ENCODE measurements at regions not wholly inside any gene's neighbourhood (a gene's known extent, or its start where the extent isn't known, plus 50 kb on each side); places are given as distances from the start of the nearest gene placed in this dataset.

DNA sequence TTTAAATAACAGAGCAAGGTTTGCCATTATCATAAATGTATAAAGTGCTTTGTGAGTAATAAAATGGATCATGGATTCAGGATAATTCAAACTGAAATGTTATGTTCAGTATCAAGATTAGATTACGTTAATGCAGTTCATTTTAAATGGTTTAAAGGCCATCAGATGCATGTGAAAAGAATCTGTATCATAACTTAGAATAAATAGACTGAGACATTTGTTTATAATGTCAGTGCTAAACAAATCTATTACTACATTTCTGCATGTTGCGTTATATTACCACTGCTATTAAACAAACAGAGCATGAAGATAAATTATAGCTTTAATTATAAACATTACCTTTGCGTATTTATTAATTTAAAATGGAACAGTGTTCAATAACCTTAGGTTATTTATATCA is 160.2 kb downstream of the TOX3 start:
- no peaks in the 10 kb centered on the region for H3K27me3 ChIP-seq (ENCODE audit: insufficient read depth, low read depth, severe bottlenecking)
- H3K36me3 ChIP-seq = no peaks in the 10 kb centered on the region
- DNase-seq = no peak
- TF ChIP-seq, protein P1, sequence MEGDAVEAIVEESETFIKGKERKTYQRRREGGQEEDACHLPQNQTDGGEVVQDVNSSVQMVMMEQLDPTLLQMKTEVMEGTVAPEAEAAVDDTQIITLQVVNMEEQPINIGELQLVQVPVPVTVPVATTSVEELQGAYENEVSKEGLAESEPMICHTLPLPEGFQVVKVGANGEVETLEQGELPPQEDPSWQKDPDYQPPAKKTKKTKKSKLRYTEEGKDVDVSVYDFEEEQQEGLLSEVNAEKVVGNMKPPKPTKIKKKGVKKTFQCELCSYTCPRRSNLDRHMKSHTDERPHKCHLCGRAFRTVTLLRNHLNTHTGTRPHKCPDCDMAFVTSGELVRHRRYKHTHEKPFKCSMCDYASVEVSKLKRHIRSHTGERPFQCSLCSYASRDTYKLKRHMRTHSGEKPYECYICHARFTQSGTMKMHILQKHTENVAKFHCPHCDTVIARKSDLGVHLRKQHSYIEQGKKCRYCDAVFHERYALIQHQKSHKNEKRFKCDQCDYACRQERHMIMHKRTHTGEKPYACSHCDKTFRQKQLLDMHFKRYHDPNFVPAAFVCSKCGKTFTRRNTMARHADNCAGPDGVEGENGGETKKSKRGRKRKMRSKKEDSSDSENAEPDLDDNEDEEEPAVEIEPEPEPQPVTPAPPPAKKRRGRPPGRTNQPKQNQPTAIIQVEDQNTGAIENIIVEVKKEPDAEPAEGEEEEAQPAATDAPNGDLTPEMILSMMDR (IDR thresholded peaks at IDR 0.05; ENCODE audit: low read depth, low read length) = no peak
- H3K4me3 ChIP-seq (ENCODE audit: low read depth, low read length) = no peak overlapping the region
- no peak overlapping the region for H3K27ac ChIP-seq
- H3K9me3 ChIP-seq (ENCODE audit: severe bottlenecking) = no peaks in the 10 kb centered on the region

- Histone ChIP-seq H3K9me3 (ENCODE audit: severe bottlenecking) (no peaks in the 10 kb centered on the region), H3K27ac (no peak overlapping the region), H3K27me3 (ENCODE audit: insufficient read depth, low read depth, severe bottlenecking) (no peaks in the 10 kb centered on the region), H3K4me3 (ENCODE audit: low read depth, low read length) (no peak overlapping the region), H3K36me3 (no peaks in the 10 kb centered on the region)
- TF ChIP-seq, protein P1 (IDR thresholded peaks at IDR 0.05; ENCODE audit: low read depth, low read length) = no peak
- DNase-seq = no peak
Observed at GRCh38 chr16:52384378-52384777, 162.6 kb downstream of the TOX3 start.

DNA sequence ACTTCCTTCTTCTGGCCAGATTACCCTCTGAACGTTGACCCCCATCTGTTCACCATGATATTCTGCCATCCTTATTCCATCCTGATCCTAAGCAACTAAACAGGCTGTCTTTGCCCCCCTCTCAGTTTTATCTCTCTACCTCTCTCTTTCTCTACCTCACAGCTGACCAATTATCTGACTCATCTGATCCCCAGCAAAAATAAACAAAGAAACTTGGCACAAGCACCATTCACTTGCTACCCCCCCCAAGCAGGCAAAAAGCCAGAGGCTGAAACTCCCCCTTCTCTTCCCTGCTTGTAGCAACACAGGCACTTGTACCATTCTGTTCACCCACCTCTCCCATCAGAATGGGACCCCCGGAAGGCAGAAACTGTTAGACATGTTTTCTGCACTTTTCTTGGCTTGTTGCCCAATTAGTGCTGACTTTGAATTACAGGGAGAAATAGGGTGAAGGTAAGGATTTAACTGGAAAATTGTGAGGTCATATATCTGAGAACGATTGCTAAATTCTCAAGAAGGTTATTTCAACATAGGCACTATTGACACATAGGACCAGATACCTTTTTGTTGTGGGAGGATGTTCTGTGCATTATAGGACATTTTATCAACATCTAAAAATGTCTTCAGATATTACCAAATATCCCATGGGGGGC is 163.2 kb downstream of the TOX3 start:
- Histone ChIP-seq H3K9me3 (ENCODE audit: severe bottlenecking) (no peaks in the 10 kb centered on the region), H3K4me3 (ENCODE audit: low read depth, low read length) (no peak overlapping the region), H3K27ac (peak overlapping the region; percentile 47), H3K36me3 (no peaks in the 10 kb centered on the region), H3K27me3 (ENCODE audit: insufficient read depth, low read depth, severe bottlenecking) (no peaks in the 10 kb centered on the region)
- no peak for DNase-seq
- TF ChIP-seq, protein P1 (IDR thresholded peaks at IDR 0.05; ENCODE audit: low read depth, low read length) = no peak

DNA sequence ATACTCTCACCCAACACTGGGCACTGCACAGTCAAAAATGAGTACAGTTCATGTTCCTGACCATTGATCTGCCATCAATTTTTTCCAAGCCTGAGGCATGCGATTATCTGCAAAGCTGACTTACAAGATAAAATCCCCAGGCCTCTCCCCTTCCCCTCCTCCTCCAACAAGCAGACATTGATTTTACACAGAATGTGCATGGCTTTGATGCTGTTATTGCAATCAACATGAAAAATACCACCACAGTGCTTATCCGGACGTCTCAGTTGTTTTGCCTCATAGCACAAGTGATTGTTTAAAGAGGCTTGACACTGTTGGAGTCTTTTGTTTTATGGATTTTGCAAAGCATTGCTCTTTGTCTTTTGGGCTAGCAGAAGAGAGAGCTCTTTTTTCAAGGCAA is 163.8 kb downstream of the TOX3 start:
- peak overlapping the region; percentile 47 for H3K27ac ChIP-seq
- no peaks in the 10 kb centered on the region for H3K27me3 ChIP-seq (ENCODE audit: insufficient read depth, low read depth, severe bottlenecking)
- no peaks in the 10 kb centered on the region for H3K9me3 ChIP-seq (ENCODE audit: severe bottlenecking)
- TF ChIP-seq, protein P1 (IDR thresholded peaks at IDR 0.05; ENCODE audit: low read depth, low read length) = no peak
- DNase-seq = peak; percentile 18
- no peak overlapping the region for H3K4me3 ChIP-seq (ENCODE audit: low read depth, low read length)
- H3K36me3 ChIP-seq = no peaks in the 10 kb centered on the region

DNA sequence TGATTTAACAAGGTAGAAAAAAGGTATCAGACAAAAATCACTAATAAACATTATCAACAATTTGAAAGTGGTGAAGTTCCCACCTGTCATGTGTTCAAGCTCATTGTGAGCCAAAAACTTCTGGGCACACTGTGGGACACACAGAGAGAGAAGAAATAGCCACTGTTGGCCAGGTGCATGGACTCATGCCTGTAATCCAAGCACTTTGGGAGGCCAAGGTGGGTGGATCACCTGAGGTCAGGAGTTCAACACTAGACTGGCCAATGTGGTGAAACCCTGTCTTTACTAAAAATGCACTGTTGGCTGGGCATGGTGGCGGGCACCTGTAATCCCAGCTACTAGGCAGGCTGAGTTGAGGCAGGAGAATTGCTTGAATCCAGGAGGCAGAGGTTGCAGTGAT is 167.4 kb downstream of the TOX3 start:
- Histone ChIP-seq H3K27ac (no peak overlapping the region), H3K36me3 (no peaks in the 10 kb centered on the region), H3K27me3 (ENCODE audit: insufficient read depth, low read depth, severe bottlenecking) (no peaks in the 10 kb centered on the region), H3K9me3 (ENCODE audit: severe bottlenecking) (no peaks in the 10 kb centered on the region), H3K4me3 (ENCODE audit: low read depth, low read length) (no peak overlapping the region)
- no peak for DNase-seq
- TF ChIP-seq, protein P1 (IDR thresholded peaks at IDR 0.05; ENCODE audit: low read depth, low read length) = no peak

DNA sequence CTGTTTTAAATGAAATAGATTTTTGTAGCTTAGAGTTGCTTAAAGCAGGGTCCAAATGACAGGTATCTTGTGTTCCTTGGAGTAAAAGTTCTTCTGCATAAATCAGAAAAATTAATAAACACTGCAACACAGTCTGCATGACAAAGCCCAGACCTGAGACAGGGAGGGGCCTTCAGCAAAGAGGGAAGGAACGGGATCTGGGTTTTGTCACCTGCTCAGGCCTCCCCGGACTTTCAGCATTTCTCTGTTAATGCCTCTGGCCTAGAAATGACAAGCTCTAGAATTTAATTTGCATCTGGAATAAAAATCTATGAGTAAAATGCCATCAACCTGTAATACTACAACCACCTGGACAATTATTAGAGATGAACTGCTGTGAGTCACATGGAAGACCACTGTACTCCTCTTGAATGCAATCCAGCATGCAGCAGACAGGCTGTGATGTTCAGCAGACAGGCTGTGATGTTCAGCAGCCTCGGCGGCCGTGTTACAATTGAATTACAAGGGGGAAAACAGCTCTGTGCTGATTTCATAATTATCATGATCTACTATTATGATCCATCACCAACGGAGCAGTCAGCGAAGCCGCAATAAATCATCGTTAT is 170.2 kb downstream of the TOX3 start:
- no peaks in the 10 kb centered on the region for H3K36me3 ChIP-seq
- no peak overlapping the region for H3K27ac ChIP-seq
- TF ChIP-seq, protein P1 (IDR thresholded peaks at IDR 0.05; ENCODE audit: low read depth, low read length) = no peak
- no peak overlapping the region for H3K4me3 ChIP-seq (ENCODE audit: low read depth, low read length)
- peaks cover 4% of the 10 kb centered on the region for H3K9me3 ChIP-seq (ENCODE audit: severe bottlenecking)
- DNase-seq = no peak
- H3K27me3 ChIP-seq (ENCODE audit: insufficient read depth, low read depth, severe bottlenecking) = no peaks in the 10 kb centered on the region
